Fibroblast of villous mesenchyme (primary cell): ENCODE measurements at regions not wholly inside any gene's neighbourhood (a gene's known extent, or its start where the extent isn't known, plus 50 kb on each side); places are given as distances from the start of the nearest gene placed in this dataset.
"Not testable (repeated sequence)": the region's sequence is repeated elsewhere in the genome, so short reads cannot be mapped to it uniquely, and the experiment has no call there.

Experiments
- DNase-seq: peaks from one replicate; pipeline ENCODE4 v3.0.0-alpha.2; 2010; ENCODE audit warnings: low read depth
- H3K4me3 ChIP-seq: 2 replicates; pipeline ENCODE4 v1.5.1; 2011; ENCODE audit warnings: low read depth, mild to moderate bottlenecking, low read length
- CTCF ChIP-seq: IDR thresholded peaks from 2 replicates; pipeline ENCODE4 v1.5.1; 2012; ENCODE audit warnings: low read depth, mild to moderate bottlenecking, low read length; ENCODE audit not compliant: insufficient read depth

- DNase-seq = peak; percentile 20
- no peak for TF ChIP-seq CTCF
- H3K4me3 ChIP-seq = no peak overlapping the region
These were observed 92.0 kb upstream of the DLGAP1 start for GRCh38 chr18:4547126-4547525.

DNA sequence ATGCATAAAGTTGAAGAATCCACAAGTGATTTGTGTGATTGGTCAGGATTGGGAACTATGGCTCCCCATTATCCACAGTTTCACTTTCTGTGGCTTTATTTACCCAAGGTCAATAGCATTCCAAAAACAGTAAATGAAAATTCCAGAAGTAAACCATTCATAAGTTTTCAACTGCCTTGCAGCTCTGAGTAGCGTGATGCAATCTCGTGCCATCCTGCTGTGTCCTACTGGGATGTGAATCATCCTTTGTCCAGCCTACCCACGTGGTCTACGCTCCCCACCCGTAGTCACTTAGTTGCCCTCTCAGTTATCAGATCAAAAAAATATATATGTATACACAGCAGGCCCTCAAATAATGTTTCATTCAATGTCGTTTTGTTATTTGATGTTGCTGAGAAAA is 89.0 kb upstream of the DLGAP1 start:
- peak; percentile 59 for DNase-seq
- no peak for TF ChIP-seq CTCF
- H3K4me3 ChIP-seq = no peak overlapping the region

GRCh38 chr18:4543711-4544110 is 88.6 kb upstream of the DLGAP1 start:
- no peak overlapping the region for H3K4me3 ChIP-seq
- TF ChIP-seq CTCF = no peak
- no peak for DNase-seq

DNA sequence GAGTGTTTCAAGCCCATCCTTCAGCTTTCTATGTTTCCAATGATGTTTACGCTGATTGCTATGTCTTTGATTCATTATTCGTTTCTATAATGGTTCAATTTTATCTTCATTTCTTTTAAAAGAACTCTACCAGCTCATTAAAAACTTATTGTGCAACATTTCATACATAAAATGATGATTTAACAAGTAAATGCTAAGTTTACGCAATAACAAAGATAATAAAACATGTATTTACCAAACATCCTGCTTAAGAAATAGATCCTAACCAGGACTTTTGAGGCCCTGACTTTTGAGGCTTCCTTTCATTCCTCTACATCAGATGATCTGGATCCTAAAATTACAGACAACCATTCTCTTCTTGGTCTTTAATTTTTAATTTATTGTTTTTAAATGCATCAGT is 86.5 kb upstream of the DLGAP1 start:
- H3K4me3 ChIP-seq = no peak overlapping the region
- DNase-seq = peak; percentile 55
- no peak for TF ChIP-seq CTCF

DNA sequence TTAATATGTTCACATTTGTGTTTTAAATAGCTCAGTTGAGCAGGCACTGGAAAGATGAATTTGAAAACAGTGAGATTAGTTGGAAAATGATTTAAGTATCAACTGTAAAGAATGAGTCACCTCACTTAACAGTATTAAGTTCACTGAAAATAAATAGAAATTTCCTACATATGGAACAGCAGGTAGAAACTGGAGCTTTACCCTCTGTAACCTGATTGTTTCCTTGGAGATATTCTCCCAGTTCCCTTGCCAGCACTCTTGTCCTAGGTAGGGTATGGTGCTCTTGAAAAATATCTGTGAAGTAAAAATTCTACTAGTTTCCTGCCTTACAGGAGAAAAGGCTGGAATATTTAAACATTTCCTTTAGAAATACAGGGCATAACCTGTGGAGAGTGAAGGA is 81.3 kb upstream of the DLGAP1 start:
- H3K4me3 ChIP-seq = no peak overlapping the region
- no peak for TF ChIP-seq CTCF
- DNase-seq = no peak

GRCh38 chr18:4528405-4528804 is 73.3 kb upstream of the DLGAP1 start:
- DNase-seq = no peak
- no peak overlapping the region for H3K4me3 ChIP-seq
- TF ChIP-seq CTCF = no peak

GRCh38 chr18:4527826-4528225 is 72.7 kb upstream of the DLGAP1 start:
- DNase-seq, H3K4me3 ChIP-seq: not testable (repeated sequence)
